Vagina (tissue), 2 donors: ENCODE measurements at regions not wholly inside any gene's neighbourhood (a gene's known extent, or its start where the extent isn't known, plus 50 kb on each side); places are given as distances from the start of the nearest gene placed in this dataset.

ENCODE experiments used
- DNase-seq, 2 donors: peaks; one replicate each; pipeline ENCODE4 v3.0.0-alpha.2; 2017; ENCODE audit errors: extremely low spot score in 2 of 2
- H3K27ac ChIP-seq: fragments of 200-600 bp; sonication (generic); one replicate; pipeline ENCODE4 v1.5.1; 2019
- H3K27me3 ChIP-seq: fragments of 200-600 bp; sonication (generic); one replicate; pipeline ENCODE4 v1.5.1; 2019
- H3K36me3 ChIP-seq, 2 donors: fragments of 200-600 bp; sonication (generic); one replicate each; pipeline ENCODE4 v1.5.1; 2017 to 2019
- H3K4me1 ChIP-seq: fragments of 200-600 bp; sonication (generic); one replicate; pipeline ENCODE4 v1.5.1; 2019
- H3K4me3 ChIP-seq, 2 donors: fragments of 200-600 bp; sonication (generic); 1 replicate in 1 of 2; 2 replicates in 1 of 2; pipeline ENCODE4 v1.5.1; 2016 to 2019
- H3K9me3 ChIP-seq: fragments of 200-600 bp; sonication (generic); one replicate; pipeline ENCODE4 v1.5.1; 2019
- POLR2A ChIP-seq, 2 donors: fragments of 450-650 bp; IDR thresholded peaks; one replicate each; pipeline ENCODE4 v1.6.1; 2017; ENCODE audit warnings: antibody characterized with exemption in 2 of 2, mild to moderate bottlenecking in 2 of 2, moderate library complexity in 2 of 2
- POLR2AphosphoS5 ChIP-seq, 2 donors: sonication (generic); formaldehyde crosslinking; IDR thresholded peaks; one replicate each; pipeline ENCODE4 v1.9.0; 2017; ENCODE audit warnings: antibody characterized with exemption in 2 of 2, mild to moderate bottlenecking in 2 of 2, low read depth in 1 of 2; ENCODE audit not compliant: insufficient read depth in 1 of 2
- intact Hi-C: fragments of 100-400 bp; cut with DNase I; formaldehyde crosslinking; loops from one replicate; pipeline ENCODE4 v1.15.1; 2023
- TF ChIP-seq, protein P1 (sequence below), 3 experiments: fragments of 450-650 bp in 2 of 3; fragments of 200-600 bp in 1 of 3; sonication (generic) in 1 of 3; IDR thresholded peaks; one replicate each; pipeline ENCODE4 v1.5.1; 2017 to 2019; ENCODE audit warnings: antibody characterized with exemption in 3 of 3, mild to moderate bottlenecking in 2 of 3, moderate library complexity in 2 of 3

GRCh38 chr3:147153830-147154539, 252.4 kb downstream of the ZIC4 start:
- H3K4me3 ChIP-seq, result no peak overlapping the region
- H3K4me1 ChIP-seq, result no peaks in the 10 kb centered on the region
- no peak overlapping the region for H3K27ac ChIP-seq
- TF ChIP-seq, protein P1, sequence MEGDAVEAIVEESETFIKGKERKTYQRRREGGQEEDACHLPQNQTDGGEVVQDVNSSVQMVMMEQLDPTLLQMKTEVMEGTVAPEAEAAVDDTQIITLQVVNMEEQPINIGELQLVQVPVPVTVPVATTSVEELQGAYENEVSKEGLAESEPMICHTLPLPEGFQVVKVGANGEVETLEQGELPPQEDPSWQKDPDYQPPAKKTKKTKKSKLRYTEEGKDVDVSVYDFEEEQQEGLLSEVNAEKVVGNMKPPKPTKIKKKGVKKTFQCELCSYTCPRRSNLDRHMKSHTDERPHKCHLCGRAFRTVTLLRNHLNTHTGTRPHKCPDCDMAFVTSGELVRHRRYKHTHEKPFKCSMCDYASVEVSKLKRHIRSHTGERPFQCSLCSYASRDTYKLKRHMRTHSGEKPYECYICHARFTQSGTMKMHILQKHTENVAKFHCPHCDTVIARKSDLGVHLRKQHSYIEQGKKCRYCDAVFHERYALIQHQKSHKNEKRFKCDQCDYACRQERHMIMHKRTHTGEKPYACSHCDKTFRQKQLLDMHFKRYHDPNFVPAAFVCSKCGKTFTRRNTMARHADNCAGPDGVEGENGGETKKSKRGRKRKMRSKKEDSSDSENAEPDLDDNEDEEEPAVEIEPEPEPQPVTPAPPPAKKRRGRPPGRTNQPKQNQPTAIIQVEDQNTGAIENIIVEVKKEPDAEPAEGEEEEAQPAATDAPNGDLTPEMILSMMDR (IDR thresholded peaks at IDR 0.05), result no peak
- TF ChIP-seq POLR2AphosphoS5 (IDR thresholded peaks at IDR 0.05; ENCODE audit: insufficient read depth in 1 of 2, low read depth in 1 of 2) (no peak), POLR2A (IDR thresholded peaks at IDR 0.05) (no peak)
- intact Hi-C loops, result no loop called here
- H3K36me3 ChIP-seq, result no peaks in the 10 kb centered on the region
- no peaks in the 10 kb centered on the region for H3K27me3 ChIP-seq
- no peak for DNase-seq
- no peaks in the 10 kb centered on the region for H3K9me3 ChIP-seq

- TF ChIP-seq POLR2A (IDR thresholded peaks at IDR 0.05), result no peak
- no peak for TF ChIP-seq POLR2AphosphoS5 (IDR thresholded peaks at IDR 0.05; ENCODE audit: insufficient read depth in 1 of 2, low read depth in 1 of 2)
- TF ChIP-seq, protein P1 (IDR thresholded peaks at IDR 0.05), result no peak
- no peak for DNase-seq
- Histone ChIP-seq H3K9me3 (no peaks in the 10 kb centered on the region), H3K27ac (no peak overlapping the region), H3K36me3 (no peaks in the 10 kb centered on the region), H3K27me3 (no peaks in the 10 kb centered on the region), H3K4me3 (no peak overlapping the region), H3K4me1 (no peaks in the 10 kb centered on the region)
- intact Hi-C loops, result no loop called here
Observed at GRCh38 chr3:147152476-147152875, 253.9 kb downstream of the ZIC4 start.

GRCh38 chr3:147141516-147142288, 264.6 kb downstream of the ZIC4 start:
- H3K36me3 ChIP-seq, result no peaks in the 10 kb centered on the region
- intact Hi-C loops, result no loop called here
- TF ChIP-seq, protein P1 (IDR thresholded peaks at IDR 0.05), result no peak
- TF ChIP-seq POLR2A (IDR thresholded peaks at IDR 0.05) (no peak), POLR2AphosphoS5 (IDR thresholded peaks at IDR 0.05; ENCODE audit: insufficient read depth in 1 of 2, low read depth in 1 of 2) (no peak)
- no peaks in the 10 kb centered on the region for H3K27me3 ChIP-seq
- H3K27ac ChIP-seq, result no peak overlapping the region
- DNase-seq, result no peak
- H3K4me3 ChIP-seq, result no peak overlapping the region
- H3K9me3 ChIP-seq, result no peaks in the 10 kb centered on the region
- H3K4me1 ChIP-seq, result no peaks in the 10 kb centered on the region

- TF ChIP-seq POLR2A (IDR thresholded peaks at IDR 0.05) (no peak), POLR2AphosphoS5 (IDR thresholded peaks at IDR 0.05; ENCODE audit: insufficient read depth in 1 of 2, low read depth in 1 of 2) (no peak)
- TF ChIP-seq, protein P1 (IDR thresholded peaks at IDR 0.05), result no peak
- no peak overlapping the region for H3K4me3 ChIP-seq
- no peak for DNase-seq
- no peaks in the 10 kb centered on the region for H3K4me1 ChIP-seq
- H3K9me3 ChIP-seq, result no peaks in the 10 kb centered on the region
- no peak overlapping the region for H3K27ac ChIP-seq
- no peaks in the 10 kb centered on the region for H3K27me3 ChIP-seq
- intact Hi-C loops, result no loop called here
- H3K36me3 ChIP-seq, result no peaks in the 10 kb centered on the region
Observed at GRCh38 chr3:147139341-147139740, 267.0 kb downstream of the ZIC4 start.

DNA sequence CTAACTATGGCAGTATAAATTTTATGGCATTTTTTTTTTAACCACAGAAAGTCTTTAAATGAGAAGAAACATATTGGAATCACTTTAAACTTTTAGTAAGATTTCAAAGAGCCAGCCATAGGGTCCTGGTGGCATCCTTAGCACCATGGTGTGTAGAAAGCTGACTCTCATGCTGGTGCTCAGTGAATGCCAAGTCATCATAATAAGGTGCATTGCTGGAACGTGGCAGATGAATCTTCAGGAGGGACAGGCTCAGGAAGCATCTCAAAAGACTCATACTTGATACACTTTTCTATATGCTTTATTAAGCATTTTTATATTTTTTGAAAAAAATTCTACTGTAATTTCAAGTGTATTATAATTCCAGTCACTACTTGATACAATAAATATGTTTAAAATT, 274.2 kb downstream of the ZIC4 start:
- TF ChIP-seq POLR2AphosphoS5 (IDR thresholded peaks at IDR 0.05; ENCODE audit: insufficient read depth in 1 of 2, low read depth in 1 of 2), result no peak
- no peak for TF ChIP-seq POLR2A (IDR thresholded peaks at IDR 0.05)
- TF ChIP-seq, protein P1 (IDR thresholded peaks at IDR 0.05), result no peak

More for the DNA sequence above, 274.2 kb downstream of the ZIC4 start:
- H3K36me3 ChIP-seq, result no peaks in the 10 kb centered on the region
- H3K4me3 ChIP-seq, result no peak overlapping the region
- no peak overlapping the region for H3K27ac ChIP-seq
- no peaks in the 10 kb centered on the region for H3K27me3 ChIP-seq
- intact Hi-C loops, result no loop called here
- H3K4me1 ChIP-seq, result no peaks in the 10 kb centered on the region
- DNase-seq, result no peak
- H3K9me3 ChIP-seq, result no peaks in the 10 kb centered on the region
